NCI-H1436 (cell line): ENCODE measurements at regions not wholly inside any gene's neighbourhood (a gene's known extent, or its start where the extent isn't known, plus 50 kb on each side); places are given as distances from the start of the nearest gene placed in this dataset.

Experiments used
- DNase-seq: peaks from one replicate; lab custom pipeline; 2025; lab: John Stamatoyannopoulos, UW

DNA sequence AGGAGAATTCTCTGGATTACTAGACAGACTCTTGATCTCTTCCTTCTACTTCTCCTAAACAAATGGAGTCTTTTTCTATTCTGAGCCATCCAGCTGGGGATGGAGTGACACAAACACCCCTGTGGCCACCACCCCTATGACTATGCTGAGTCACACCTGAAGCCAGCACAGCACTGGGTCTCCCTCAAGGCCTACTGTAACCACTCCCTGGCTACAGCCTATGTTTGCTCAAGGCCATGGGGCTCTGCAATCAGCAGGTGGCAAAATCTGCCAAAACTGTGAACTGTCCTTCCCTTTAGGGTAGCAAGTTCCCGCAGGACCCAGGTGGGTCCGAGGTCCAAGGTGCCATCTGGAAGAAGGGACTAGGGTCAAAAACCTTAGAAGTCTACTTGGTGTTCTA is 132.3 kb downstream of the TINAG start:
- no peak for DNase-seq

DNA sequence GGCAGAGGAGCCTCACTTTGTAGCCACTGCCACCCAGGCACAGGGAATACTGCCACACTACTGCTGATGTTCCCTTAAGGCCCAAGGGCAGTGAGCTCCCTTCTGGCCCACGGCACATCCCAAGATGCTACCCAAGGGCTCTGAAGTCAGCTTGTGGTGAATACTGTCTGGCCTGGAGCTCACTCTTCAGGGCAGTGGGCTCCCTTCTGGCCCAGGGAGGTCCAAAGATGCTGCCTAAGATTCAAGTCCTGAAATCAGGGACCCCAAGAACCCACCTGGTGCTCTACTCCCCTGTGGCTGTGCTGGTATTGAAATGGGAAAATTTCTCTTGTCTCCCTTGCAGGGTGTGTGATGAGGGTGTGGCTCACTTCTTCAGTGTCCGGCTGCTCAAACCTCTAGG is 132.8 kb downstream of the TINAG start:
- no peak for DNase-seq

DNA sequence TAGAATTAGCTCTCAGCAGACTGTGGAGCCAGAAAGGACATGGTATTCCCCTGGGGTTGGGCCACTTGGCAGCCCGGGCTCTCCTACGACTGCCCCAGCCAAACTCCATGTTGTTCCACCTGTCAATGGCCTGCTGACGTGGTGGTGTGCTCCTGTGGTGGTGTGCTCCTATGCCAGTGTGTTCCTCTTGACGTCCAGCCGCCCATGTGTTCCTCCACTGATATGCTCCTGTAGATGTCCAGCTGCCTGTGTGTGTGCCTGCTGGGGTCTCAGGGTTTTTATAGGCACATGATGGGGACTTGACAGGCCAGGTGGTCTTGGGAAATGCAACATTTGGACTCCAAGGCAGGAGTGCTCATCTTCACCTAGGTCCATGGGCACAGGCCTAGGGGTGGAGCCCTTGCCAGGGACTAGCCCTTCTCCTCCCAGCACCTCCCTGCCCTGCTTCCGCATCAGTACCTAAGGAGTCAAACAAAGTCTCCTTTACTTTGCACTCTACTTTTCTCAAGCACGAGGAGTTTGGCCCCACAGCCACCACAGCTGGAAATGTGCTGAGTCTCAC is 133.5 kb downstream of the TINAG start:
- no peak for DNase-seq

DNA sequence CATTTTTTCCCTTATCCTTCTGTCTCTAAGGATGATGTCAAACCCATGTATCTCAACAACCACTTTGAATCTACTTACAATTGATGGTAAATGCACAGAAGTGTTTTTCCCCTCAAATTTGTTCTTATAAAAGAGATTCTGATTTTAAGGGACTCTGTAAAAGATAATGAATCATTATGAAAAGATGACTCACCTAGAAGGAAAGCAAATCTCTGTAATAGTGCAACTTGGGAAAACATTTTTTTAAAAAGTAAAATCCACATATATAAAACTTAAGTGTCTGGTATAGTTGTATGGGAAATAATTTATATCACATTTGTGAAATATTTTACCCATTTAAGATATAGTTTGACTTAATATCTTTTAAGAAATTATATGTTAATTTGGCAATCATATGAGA is 137.0 kb downstream of the TINAG start:
- DNase-seq: no peak

DNA sequence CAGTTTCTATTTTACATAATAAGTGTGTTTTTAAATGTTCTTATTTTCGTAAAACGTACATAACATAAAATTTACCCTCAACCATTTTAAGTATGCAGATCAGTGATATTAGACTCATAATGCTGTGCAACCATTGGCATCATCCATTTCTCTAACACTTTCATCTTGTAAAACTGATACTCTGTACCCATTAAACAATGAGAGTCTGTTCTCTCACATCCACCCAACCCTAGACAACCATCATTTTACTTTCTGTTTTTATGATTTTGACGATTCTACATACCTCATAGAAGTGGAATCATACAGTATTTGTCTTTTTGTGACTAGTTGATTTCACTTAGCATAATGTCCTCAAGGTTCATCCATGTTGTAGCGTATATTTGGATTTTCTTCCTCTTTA is 140.4 kb downstream of the TINAG start:
- DNase-seq: no peak

DNA sequence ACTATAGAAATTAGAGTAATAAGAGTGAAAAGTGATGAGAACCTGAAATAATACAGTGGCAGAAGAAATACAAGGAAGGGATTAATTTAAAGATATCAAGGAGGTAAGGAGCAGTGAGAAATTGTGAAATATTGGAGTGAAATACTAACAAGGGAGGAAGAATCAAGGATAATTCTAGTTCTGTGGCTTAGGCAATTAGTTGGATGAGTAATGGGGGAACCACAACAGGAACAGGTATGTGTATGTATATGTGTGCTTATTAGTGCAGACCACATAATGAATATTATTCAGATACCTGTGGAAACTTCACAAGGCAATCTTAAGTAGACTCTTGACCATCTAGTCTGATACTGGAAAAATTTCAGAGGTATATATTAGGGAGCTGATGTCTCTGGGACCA is 143.3 kb downstream of the TINAG start:
- DNase-seq: no peak

DNA sequence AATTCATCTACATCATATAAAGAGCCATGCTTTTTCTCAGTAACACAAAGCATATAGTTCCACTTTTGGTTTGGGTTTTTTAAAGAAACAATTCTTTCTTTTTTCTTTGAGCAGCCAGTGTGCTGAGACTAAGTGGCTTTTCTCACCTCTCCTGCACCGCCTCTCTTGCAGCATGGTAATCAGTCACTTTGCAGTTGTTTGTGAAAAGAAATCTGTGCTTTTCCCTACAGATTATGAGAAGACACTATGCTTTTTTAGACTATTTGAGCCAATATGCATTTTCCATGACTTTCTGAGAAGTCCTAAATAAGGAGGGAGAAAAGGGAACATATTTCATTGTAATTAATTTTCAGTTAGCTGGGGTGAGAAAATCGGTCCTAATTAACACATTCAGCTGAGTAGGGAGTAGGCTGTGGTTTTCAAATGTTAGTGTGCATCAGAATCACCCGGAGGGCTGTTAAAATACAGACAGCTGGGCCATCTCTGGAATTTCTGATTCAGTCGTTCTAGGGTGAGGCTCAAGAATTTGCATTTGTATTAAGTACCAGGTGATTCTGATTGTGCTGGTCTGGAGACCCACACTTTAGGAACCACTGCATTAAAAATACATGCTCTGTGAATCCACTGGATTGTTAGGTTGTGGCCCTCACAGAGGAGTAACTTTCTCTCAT is 155.2 kb downstream of the TINAG start:
- no peak for DNase-seq

DNA sequence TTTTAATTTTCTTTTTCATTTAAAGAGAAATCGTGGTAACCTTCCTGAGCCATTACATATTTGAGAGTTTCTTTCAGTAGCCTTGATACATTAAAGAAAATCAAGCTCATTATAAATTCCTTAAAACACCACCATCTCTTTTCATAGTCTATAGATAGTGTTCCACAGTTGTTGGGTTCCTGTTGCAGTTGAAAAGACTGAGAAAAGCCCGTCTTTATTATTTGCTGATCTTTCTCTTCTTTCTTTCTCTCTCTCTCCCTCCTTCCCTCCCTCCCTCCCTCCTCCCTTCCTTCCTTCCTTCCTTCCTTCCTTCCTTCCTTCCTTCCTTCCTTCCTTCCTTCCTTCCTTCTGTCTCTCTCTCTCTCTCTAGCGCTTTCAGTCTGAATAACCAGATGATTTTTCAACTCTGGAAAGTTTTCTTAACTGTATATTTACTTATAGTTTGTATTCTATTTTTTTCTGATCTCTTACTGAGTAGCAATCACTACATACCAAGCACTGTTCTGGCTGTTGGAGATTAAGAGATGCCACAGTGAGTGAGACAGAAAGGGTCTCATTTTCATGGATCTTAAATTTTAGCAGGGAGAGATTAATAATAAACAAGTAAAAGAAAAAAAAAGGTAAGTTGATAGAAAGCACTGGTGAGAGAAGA is 157.5 kb downstream of the TINAG start:
- DNase-seq: no peak

DNA sequence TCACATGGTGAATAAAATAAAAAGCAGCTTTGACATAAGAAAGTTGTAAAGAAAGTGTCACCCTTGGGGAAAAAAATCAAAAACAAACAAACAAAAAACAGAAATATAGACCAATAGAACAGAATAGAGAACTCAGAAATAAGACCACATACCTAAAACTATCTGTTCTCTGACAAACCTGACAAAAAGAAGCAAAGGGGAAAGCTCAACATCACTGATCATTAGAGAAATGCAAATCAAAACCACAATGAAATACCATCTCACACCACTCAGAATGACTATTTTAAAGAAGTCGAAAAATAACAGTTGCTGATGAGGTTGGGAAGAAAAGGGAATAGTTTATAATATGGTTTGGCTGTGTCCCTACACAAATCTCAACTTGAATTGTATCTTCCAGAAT is 159.1 kb downstream of the TINAG start:
- no peak for DNase-seq

DNA sequence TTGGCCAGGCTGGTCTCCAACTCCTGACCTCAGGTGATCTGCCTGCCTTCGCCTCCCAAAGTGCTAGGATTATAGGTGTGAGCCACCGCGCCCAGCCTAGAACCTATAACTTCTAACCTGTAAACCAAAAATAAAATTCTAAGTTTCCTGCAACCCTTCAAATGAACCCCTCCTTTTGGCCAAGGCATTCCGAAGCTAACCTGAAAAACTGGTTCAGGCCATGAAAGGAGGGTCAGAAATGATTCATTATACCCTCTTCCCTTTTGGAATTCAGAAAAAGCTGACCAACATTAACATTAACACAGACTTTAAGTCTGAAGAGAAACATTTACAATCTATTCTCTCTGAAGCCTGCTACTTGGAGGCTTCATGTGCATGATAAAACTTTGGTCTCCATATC is 165.1 kb downstream of the TINAG start:
- DNase-seq: no peak

DNA sequence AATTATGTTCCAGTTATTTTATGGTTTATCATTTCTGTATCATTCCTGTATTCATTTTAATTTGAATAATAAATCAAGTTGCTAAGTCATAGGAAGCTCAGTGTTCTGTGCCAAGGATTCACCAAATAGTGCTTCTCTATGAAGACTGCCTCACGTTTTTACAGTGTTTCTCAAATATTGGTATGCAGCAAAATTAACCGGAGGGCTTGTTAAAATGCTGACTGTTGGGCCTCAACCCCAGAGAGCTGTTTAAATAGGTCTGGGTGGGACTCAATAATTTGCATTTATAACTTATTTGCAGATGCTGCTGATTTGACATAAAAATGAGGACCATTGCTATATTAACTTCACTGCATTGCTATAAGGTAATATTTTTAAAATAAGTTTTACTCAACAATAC is 166.7 kb downstream of the TINAG start:
- no peak for DNase-seq

DNA sequence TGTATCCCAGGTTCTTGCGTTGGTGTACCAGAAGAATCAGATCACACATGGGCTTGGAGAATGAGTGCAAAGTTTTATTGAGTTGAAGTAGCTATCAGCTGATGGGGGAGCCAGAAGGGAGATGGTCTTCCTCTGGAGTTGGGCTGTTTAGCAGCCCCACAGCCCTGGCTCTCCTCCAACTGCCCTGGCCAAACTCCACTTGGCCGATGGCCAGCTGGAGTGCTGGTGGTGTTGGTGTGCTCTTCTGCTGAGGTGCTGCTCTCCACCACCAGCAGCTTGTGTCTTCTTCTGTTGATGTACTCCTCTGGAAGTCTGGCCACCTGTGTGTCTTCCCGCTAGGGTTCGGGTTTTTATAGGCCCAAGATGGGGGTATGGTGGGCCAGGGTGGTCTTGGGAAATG is 172.8 kb downstream of the TINAG start:
- DNase-seq: no peak

DNA sequence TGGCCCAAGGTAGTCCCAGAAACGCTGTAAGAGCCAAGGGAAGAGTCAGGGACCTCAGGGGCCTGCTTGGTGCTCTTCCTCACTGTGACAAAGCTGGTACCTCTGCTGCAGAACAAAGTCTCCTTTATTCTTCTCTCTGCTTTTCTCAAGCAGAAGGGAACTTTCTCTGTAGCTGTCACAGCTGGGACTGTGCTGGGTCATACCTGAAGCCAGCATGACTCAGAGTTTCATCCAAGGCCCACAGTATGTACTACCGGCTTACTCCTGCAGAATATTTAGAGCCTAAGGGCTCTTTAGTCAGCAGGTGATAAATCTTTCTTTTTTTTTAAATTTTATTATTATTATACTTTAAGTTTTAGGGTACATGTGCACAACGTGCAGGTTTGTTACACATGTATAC is 183.2 kb downstream of the TINAG start:
- no peak for DNase-seq

DNA sequence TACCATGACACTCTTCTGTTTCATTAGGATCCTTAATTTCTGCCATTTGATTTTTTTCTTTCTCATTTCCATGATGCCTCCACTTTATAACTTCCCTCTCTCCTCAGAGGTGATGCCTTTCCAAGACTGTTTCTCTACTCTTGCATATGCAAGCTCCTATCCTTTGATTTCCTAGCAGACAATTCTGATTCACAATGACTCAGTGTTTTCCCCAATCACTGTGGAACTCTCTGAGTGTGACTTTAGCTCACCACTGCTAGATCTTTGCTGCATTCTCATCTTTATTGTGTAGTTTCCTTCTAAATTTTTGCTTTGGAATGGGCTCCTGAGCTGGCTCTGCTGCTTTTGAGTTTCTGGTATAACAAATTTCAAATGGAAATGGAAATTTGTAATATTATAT is 184.9 kb downstream of the TINAG start:
- DNase-seq: no peak

DNA sequence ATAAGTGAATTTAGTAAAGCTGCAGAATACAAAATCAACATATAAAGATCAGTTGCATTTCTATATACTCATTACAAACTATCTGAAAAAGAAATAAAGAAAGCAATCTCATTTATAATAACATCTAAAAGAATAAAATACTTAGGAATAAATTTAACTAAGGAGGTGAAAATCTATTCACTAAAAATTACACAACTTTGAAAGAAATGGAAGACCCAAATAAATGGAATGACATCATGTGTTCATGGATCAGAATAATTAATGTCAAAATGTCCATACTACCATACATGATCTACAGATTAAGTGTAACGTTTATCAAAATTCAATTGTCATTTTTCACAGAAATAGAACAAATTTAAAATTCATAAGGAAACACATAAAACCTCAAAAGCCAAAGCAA is 194.9 kb downstream of the TINAG start:
- no peak for DNase-seq

DNA sequence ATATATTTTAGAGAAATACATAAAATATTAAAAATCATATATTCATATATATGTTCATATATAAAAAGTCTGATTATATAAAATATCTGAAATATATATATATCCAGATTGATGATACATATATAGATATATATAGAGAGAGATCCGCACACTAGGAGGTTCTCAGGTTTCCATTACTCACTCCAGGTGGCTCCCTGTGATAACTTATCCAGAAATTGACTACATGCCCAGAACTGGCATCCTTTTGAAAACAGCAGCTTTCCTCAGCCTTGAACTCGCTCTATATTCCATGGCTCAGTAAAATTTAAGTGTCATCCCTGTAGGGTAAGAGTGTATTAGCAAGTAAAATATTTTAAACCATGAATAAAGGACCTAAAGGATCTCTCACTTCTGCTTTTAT is 206.8 kb downstream of the TINAG start:
- no peak for DNase-seq

DNA sequence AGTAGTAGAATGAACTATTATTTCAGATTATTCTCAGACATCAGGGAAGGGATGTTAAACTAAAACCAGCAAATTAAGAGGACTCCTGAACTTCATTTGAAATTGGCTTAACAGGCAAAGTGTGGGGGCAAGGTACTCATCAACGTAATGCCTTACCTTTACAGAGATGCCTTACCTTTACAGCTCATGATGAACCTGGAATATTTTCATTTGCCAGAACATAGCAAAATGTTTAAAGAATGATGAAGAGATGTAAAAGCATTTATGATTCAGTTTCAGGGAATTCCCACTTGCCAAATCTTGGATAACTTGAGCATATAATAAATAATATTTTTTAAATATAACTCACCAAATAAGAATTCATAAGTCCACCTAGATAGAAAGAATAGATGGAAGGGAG is 207.5 kb downstream of the TINAG start:
- no peak for DNase-seq

DNA sequence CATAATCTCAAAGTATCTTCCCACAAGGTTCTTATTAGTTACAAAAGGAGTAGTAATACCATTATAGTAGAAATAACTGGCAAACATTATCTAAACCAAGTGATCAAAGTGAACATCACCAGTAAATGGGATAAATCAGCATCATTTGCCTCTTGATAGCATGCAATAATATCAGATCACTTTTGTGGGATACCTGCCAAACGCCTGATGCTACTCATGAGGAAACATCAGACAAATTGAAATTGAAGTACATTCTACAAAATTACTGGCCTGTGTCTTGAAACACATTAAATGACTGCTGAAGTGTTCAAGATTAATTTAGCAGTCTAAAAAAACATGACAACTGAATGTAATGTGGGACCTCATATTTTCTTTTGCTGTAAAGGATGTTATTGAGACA is 208.1 kb downstream of the TINAG start:
- no peak for DNase-seq

DNA sequence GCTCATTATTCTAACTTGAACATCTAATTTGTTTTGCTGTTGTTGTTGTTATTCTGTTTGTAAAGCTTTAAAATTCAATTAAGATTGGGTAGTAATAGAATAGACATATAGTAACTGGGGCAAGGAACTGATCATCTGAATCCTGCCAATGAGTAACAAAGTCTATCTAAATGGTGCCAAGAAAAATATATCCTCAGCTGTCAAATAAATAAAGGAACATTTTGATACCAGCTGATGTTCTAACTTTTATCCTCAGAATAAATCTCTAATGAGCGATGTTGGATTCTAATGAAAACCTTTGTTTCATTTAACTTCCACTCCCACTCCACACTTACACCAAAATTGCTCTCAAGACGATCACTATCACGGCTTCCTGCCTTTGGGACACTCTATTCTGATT is 210.9 kb downstream of the TINAG start:
- no peak for DNase-seq

DNA sequence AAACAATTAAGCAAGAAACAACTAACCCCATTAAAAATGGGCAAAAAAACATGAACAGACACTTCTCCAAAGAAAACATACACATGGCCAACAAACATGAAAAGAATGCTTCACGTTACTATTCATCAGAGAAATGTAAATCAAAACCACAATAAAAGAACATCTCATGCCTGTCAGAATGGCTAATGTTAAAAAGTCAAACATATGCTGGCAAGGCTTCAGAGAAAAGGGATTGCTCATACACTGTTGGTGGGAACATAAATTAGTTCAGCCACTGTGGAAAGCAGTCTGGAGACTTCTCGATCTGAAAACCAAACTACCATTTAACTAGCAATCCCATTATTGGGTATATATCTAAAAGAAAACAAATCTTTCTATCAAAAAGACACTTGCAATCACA is 217.5 kb downstream of the TINAG start:
- no peak for DNase-seq

DNA sequence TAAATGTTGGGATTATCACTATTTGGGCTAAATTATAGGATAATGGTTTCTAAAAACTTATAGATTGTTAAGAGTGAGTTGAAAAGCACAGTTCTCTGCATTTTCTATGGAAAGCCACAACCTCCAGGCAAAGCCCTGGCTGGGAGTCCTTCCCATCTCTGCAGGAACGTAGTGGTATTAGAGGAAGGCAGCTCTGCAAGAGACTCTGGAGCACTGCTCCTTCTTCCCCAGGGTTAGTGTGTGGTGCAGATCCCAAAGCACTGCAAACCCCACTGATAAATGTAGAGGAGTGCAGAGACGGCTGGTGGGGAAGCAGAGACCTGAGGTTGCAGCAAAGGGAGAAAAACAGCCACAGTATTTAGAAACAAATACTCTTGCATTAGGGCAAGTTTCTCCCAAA is 225.3 kb downstream of the TINAG start:
- no peak for DNase-seq

DNA sequence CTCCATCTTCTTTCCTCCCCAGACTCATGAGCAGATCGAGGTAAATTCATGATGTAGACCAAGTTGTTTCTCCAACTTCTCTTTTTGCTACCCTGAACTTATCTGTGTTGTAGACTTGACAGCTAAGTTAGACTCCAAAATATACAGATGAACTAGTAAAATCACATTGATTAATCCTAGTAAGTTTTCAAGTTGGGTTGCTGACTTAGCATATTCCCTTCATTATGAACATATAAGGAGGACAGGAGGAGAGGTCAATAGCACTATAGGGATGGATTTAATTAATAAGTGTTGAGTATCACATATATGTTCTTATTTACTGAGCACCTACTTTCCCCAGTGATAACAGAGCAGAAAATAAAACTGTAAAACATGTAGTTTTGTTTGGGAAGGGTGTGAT is 227.3 kb downstream of the TINAG start:
- DNase-seq: no peak

DNA sequence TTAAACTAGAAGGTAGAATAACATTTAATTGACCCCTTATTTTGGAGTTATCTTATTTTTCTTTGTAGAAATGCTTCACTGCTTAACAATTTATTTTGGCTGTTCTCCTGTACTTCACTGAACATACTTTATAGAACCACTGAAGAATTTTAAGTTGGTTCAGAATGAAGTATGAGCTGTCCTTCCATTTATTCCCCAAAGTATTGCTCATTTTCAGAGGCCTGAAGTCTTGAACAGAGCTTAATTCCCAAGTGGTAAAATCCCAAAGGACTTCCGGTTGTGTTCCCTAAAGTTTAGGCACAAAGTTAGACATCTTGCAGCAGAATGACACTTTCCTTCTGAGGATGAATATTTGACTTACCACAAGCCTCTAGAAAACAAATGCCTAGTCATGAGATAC is 233.3 kb downstream of the TINAG start:
- DNase-seq: no peak

DNA sequence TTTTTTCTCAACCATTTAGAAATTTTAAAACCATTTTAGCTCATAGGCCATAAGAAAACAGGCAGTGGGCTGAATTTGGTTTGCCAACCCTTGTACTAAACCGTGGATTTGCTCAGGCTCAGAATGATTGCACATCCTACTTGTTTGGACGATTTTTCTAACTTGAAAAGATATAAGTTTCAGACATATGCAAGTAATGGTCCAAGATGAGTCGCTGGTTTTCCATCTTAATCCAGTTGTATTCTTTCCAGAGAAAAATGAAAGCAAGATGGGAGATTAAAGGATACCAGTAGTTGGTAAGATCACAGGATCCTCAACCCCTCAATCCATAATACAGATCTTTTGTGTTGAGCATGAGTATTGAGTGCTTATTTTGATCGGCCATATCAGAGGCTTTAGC is 250.9 kb downstream of the TINAG start:
- DNase-seq: no peak
